GM12874 (cell line): ENCODE measurements at regions not wholly inside any gene's neighbourhood (a gene's known extent, or its start where the extent isn't known, plus 50 kb on each side); places are given as distances from the start of the nearest gene placed in this dataset.

Experiments
- TF ChIP-seq, protein P1 (sequence below): IDR thresholded peaks from 2 replicates; pipeline ENCODE4 v1.5.1; 2011; ENCODE audit warnings: low read depth, mild to moderate bottlenecking, control low read depth, low read length, moderate library complexity; ENCODE audit not compliant: insufficient read depth

DNA sequence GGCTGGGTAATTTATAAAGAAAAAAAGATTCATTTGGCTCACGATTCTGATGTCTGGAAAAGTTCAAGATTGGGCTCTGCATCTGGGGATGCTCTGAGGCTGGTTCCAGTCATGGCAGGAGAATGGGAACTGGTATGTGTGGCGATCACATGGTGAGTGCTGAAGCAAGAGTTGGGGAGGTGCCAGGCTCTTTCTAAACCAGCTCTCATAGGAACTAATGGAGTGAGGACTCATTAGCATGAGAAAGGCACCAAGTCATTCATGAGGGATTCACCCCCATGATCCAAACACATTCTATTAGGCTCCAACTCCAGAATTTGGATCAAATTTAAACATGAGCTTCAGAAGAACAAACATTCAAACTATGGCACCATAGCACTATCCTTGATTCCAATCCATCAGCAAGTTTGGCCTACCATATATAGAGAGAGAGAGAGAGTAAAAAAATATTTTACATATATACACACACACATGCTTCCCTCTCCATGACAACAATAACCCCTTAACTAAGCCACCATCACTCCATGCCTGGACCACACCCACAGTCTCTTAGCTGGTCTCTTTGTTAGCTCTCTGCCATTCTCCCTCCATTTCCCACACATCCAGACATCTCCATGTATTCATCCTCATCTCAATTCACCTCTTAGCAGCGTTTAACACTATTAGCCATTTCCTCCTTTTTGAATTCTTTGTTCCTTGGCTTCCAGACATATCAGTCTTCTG is 57.9 kb downstream of the NPY start:
- TF ChIP-seq, protein P1, sequence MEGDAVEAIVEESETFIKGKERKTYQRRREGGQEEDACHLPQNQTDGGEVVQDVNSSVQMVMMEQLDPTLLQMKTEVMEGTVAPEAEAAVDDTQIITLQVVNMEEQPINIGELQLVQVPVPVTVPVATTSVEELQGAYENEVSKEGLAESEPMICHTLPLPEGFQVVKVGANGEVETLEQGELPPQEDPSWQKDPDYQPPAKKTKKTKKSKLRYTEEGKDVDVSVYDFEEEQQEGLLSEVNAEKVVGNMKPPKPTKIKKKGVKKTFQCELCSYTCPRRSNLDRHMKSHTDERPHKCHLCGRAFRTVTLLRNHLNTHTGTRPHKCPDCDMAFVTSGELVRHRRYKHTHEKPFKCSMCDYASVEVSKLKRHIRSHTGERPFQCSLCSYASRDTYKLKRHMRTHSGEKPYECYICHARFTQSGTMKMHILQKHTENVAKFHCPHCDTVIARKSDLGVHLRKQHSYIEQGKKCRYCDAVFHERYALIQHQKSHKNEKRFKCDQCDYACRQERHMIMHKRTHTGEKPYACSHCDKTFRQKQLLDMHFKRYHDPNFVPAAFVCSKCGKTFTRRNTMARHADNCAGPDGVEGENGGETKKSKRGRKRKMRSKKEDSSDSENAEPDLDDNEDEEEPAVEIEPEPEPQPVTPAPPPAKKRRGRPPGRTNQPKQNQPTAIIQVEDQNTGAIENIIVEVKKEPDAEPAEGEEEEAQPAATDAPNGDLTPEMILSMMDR, result no peak

DNA sequence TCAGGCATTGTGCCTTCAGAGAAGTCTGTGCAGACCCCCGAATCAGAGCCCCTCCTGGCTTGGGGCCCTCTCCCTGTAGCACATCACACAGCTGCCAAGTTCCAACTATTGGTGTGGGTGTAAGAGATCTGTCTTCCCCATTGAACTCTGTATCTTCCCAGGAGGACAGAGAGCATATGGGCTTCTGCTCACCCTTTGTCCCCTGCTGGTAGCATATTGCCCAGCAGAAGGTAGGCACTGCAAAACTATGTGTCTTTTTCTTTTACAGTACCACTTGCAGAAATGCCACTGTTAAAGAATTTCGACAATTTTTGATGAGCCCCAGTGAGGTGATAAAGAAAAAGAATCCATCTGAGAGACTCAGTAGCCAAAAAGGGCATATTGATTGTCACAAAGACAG is 59.6 kb downstream of the NPY start:
- TF ChIP-seq, protein P1, result no peak

DNA sequence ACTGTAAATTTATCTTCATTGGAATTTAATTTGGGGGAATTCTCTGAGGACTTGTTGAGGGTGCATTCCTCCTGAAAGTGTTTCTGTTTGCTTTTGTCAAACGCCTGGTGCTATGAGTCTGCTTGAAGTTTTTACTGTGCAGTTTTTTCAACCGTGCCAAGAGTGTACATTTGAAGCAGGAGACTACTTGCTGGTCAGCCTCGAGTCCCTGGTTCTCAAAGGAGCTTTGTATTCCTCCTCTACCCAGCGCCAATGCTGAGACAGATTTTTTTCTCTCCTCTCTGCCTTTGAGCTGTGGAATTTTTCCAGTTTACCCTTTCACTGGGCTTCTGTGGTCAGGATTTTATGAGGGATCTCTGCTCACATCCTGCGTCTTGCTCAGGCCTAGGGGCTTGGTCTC is 62.1 kb downstream of the NPY start:
- TF ChIP-seq, protein P1, result no peak

DNA sequence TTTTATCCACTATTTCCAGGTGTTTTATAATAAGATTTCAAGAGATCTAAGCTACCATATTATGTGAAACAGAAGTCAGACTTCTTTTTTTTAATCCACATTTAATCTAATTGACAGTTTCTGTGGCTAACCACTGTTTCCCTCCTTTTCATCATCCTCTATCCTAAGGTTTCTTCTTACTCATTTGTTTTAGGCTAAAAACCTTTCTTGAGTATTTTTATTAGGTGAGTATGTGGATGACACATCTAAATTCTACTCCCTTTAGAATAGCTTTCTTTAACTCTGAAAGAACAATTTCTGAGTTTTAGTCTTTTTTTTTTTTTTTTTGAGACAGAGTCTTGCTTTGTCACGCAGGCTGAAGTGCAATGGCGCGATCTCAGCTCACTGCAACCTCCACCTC is 62.7 kb downstream of the NPY start:
- TF ChIP-seq, protein P1, result no peak

DNA sequence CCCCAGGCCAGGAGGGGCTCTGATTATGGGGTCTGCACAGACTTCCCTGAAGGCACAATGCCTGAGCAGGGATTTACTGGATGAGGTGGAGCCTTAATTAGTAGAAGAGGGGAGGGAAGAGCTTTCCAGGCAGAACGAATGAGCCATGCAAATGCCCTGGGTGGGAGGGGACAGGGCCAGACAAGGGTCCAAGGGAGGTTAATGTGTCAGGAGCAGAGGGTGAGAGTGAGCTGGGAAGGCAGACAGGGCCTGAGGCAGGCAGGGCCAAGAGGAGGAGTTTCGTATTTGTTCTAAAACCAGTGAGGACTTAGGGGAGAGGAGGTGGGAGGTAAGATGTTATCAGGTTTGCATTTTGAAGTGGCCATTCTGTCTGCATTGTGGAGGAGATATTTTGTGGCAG is 65.3 kb downstream of the NPY start:
- TF ChIP-seq, protein P1, result no peak

DNA sequence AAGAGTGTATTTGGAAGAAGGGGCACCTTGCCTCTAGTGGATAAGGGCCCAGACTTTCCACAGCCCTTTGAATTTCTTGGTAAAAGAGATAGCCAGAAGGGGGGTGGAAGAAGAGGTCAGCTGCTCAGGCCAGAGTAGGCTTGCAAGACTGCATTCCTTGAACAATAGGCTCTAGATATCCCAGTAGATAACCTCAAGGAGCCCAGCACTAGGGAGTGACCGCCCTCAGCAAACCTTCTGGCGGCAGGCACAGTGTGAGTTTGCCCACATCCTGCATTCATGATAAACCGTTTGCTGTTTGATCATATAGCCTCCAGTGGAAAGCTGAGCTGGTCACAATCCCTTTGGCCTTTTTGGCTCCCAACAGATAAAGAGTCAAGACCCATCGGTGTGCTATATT is 70.5 kb downstream of the NPY start:
- TF ChIP-seq, protein P1, result no peak

DNA sequence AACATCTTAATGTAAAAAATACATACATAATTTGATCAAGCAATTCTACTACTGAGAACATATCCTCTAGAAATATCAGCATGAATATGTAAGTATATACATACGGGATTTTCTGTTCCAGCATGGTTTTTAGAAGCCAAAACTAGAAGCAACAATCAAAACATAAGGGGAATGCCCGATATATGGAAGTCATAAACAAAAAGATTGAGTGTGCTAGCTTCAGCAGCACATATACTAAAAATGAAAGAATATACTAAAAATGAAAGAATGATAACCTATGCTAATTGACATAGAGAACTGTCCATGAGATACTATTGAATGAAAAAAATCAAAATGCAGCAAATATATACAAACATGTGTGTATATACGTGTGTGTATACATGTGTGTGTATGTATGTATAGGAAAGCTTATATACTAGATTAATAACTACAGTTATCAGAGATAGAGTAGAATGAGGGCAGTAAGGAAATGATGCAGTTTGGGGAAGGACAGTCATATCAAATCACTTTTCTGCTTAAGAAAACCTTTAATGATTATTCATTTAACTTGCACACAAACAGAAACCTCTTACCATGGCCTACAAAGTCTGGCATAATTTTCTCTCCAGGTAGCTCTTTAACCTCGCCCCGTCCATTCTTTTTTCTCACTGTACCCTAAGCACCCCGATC is 72.9 kb downstream of the NPY start:
- TF ChIP-seq, protein P1, result no peak
